ENCODE measurements at regions not wholly inside any gene's neighbourhood (a gene's known extent, or its start where the extent isn't known, plus 50 kb on each side); places are given as distances from the start of the nearest gene placed in this dataset.
"Not testable (repeated sequence)": the region's sequence is repeated elsewhere in the genome, so short reads cannot be mapped to it uniquely, and the experiment has no call there.

- not testable (repeated sequence) for DNase-seq (ENCODE audit: low read depth in 2 of 2, low spot score in 1 of 2)
Observed at GRCh38 chr1:148210624-148211023, 58.5 kb upstream of the NBPF11 start.

DNA sequence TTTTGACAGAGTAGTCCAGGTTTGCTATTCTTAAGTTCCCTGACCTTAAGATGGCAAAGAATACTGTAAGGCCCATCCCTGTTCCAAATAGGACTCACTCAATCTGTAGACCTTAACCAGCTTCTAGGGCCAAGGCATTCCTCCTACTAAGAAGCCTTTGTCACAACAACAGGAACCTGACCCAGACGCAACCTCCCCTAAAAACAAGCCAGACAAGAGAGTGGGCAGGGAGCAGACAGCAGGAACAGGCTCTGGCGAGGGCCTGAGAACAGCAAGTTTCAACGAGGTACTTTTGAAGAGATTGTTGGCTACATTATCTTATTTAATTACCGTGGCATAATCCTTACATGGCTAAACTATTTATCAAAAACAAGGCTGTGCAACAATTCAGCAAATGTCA, 58.1 kb upstream of the NBPF11 start:
- not testable (repeated sequence) for DNase-seq (ENCODE audit: low read depth in 2 of 2, low spot score in 1 of 2)

GRCh38 chr1:148202013-148202412, 49.9 kb upstream of the NBPF11 start:
- not testable (repeated sequence) for DNase-seq (ENCODE audit: low read depth in 2 of 2, low spot score in 1 of 2)

All from stimulated activated CD8-positive, alpha-beta memory T cell treated with anti-CD3 and anti-CD28 coated beads, Interleukin-4, amount 100 ng/mL, for 1 hour (primary cell).